HL-60 (cell line): ENCODE measurements at regions not wholly inside any gene's neighbourhood (a gene's known extent, or its start where the extent isn't known, plus 50 kb on each side); places are given as distances from the start of the nearest gene placed in this dataset.

ENCODE experiments used
- DNase-seq, 2 experiments: peaks; one replicate each; pipeline ENCODE4 v3.0.0-alpha.2; 2010 to 2020; ENCODE audit warnings: low read depth in 1 of 2, low spot score in 1 of 2
- H3K27ac ChIP-seq: fragments of 250-450 bp; sonication (Bioruptor Pico); replicated peaks from 2 replicates; pipeline ENCODE4 v1.5.1; 2020; ENCODE audit warnings: mild to moderate bottlenecking, moderate library complexity
- H3K27me3 ChIP-seq: fragments of 250-450 bp; sonication (Bioruptor Pico); 2 replicates; pipeline ENCODE4 v1.5.1; 2021; ENCODE audit warnings: mild to moderate bottlenecking, moderate library complexity; ENCODE audit not compliant: insufficient read depth, poor library complexity, severe bottlenecking
- H3K4me3 ChIP-seq: replicated peaks from 2 replicates; pipeline ENCODE4 v1.5.1; 2011; ENCODE audit warnings: mild to moderate bottlenecking, control low read depth, low read length; ENCODE audit not compliant: insufficient read depth
- GABPA ChIP-seq: IDR thresholded peaks from 2 replicates; pipeline ENCODE4 v1.6.1; 2012; ENCODE audit warnings: low read depth
- POLR2AphosphoS5 ChIP-seq: IDR thresholded peaks from 2 replicates; pipeline ENCODE4 v1.6.1; 2012; ENCODE audit warnings: low read depth
- SPI1 ChIP-seq: IDR thresholded peaks from 2 replicates; pipeline ENCODE4 v1.6.1; 2012; ENCODE audit warnings: low read depth, mild to moderate bottlenecking, borderline replicate concordance
- TF ChIP-seq, protein P1 (sequence below): IDR thresholded peaks from 2 replicates; pipeline ENCODE4 v1.6.1; 2012; ENCODE audit warnings: low read depth; ENCODE audit not compliant: insufficient replicate concordance
- TF ChIP-seq, protein P2 (sequence below): IDR thresholded peaks from one replicate; pipeline ENCODE4 v1.5.1; 2011; ENCODE audit warnings: low read length, control low read depth, inconsistent platforms; ENCODE audit not compliant: insufficient read depth

DNA sequence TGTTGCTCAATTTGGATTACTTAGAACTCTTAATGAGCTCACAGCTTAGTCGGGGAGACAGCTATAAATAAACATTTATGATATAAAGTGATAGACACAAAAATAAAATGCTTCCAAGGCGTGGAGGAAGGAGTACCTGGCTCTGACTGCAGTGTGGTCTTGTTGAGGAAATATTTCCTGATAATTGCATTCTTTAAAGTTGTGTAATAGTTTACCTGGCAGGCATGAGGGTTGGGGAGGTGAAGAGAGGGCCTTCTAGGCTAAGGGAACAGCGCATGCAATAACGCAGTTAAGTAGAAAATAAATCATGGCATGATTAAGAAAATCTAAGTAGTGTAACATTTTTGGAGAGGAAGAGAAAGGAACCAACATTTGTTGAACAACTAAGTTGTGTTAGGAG is 260.5 kb upstream of the ATP2B1 start:
- no peak for DNase-seq
- TF ChIP-seq, protein P1, sequence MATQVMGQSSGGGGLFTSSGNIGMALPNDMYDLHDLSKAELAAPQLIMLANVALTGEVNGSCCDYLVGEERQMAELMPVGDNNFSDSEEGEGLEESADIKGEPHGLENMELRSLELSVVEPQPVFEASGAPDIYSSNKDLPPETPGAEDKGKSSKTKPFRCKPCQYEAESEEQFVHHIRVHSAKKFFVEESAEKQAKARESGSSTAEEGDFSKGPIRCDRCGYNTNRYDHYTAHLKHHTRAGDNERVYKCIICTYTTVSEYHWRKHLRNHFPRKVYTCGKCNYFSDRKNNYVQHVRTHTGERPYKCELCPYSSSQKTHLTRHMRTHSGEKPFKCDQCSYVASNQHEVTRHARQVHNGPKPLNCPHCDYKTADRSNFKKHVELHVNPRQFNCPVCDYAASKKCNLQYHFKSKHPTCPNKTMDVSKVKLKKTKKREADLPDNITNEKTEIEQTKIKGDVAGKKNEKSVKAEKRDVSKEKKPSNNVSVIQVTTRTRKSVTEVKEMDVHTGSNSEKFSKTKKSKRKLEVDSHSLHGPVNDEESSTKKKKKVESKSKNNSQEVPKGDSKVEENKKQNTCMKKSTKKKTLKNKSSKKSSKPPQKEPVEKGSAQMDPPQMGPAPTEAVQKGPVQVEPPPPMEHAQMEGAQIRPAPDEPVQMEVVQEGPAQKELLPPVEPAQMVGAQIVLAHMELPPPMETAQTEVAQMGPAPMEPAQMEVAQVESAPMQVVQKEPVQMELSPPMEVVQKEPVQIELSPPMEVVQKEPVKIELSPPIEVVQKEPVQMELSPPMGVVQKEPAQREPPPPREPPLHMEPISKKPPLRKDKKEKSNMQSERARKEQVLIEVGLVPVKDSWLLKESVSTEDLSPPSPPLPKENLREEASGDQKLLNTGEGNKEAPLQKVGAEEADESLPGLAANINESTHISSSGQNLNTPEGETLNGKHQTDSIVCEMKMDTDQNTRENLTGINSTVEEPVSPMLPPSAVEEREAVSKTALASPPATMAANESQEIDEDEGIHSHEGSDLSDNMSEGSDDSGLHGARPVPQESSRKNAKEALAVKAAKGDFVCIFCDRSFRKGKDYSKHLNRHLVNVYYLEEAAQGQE = no peak
- TF ChIP-seq GABPA = no peak
- no peak for TF ChIP-seq POLR2AphosphoS5
- no peak for TF ChIP-seq SPI1
- TF ChIP-seq, protein P2, sequence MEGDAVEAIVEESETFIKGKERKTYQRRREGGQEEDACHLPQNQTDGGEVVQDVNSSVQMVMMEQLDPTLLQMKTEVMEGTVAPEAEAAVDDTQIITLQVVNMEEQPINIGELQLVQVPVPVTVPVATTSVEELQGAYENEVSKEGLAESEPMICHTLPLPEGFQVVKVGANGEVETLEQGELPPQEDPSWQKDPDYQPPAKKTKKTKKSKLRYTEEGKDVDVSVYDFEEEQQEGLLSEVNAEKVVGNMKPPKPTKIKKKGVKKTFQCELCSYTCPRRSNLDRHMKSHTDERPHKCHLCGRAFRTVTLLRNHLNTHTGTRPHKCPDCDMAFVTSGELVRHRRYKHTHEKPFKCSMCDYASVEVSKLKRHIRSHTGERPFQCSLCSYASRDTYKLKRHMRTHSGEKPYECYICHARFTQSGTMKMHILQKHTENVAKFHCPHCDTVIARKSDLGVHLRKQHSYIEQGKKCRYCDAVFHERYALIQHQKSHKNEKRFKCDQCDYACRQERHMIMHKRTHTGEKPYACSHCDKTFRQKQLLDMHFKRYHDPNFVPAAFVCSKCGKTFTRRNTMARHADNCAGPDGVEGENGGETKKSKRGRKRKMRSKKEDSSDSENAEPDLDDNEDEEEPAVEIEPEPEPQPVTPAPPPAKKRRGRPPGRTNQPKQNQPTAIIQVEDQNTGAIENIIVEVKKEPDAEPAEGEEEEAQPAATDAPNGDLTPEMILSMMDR = no peak
- no peak overlapping the region for H3K27ac ChIP-seq
- no peaks in the 10 kb centered on the region for H3K27me3 ChIP-seq
- H3K4me3 ChIP-seq = no peak overlapping the region

DNA sequence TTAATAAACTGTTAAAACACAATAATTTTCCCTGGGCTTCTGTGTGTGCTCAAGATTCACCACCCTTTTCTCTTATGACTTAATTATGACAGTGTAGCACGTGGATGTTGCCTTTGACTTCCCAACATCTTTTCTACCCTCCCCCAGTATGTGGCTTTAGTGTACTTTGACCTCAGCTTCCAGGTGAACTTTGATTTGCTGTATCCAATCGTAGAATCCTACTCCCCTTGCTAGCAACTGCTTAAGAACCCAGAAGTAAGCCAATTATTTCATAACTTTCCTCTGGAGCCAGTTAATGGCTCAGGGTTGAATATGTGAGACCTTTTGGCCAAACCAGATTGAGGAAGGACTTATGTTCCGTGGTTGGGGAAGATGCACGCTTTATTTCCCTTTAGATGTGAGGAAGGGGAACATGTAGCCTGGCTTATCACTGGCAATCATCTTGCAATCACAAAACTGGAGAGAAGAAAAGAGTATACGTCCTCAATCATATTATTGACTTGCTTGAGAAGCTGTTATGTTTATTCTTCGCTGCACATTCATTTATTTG is 259.6 kb upstream of the ATP2B1 start:
- TF ChIP-seq SPI1 (0 out of 2 replicates have a peak, but pooled peaks have one; percentile 11), GABPA (no peak)
- Histone ChIP-seq H3K27me3 (no peaks in the 10 kb centered on the region), H3K4me3 (no peak overlapping the region), H3K27ac (no peak overlapping the region)
- peak; percentile 28 to 65 for DNase-seq

DNA sequence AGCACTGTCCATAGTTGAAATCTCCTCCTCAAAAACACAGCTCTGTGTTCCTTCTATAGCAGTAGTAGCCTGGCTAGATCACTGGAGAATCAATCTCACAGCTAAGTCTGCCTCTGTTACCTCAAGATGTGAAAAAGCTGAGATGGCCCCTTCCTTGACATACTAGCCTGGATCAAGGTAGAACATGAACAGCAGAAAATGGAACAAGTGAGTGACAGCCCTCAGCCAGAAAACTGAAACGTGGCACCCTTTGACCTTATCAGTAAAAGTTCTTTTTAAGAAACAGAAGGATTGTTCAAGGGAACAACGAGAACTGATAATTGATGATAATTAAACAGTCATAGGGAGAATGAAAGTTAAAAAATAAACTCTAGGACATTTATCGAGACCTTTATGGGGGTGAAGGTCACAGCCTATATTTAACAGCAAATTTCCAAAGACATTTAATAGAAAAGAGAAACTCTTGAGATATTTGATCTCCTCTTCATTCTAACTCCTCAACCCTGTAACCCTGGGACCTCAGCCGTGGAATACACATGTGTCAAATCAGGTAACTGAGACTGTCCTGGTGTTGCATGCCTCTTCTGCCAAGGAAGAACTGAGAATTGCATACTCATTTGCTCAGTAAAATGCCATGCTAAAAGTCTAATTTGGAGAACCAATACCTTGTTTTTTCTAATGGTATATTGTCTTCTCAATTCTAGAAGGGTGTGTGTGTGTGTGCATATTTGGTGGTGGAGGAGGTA is 258.0 kb upstream of the ATP2B1 start:
- no peak overlapping the region for H3K27ac ChIP-seq
- no peak for DNase-seq
- no peak for TF ChIP-seq POLR2AphosphoS5
- no peak for TF ChIP-seq GABPA
- TF ChIP-seq, protein P1 = no peak
- TF ChIP-seq, protein P2 = no peak
- TF ChIP-seq SPI1 = no peak

DNA sequence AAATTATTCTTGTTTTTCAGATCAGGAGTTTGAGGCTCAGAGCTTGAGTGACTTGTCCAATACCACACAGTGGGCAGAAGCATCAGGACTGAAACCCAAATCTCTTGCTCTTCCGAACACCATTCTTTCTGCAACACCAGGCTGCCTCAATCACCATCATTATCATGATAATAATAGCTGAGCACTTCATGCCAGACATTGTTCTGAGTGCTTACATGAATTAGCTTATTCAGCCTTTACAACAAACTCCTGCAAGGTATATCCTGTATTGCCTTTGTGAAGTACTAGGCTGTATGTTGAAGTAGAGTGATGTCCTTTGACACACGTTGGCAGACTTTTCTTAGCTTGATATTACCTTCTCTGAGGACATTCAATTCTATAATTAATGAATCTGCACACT is 257.4 kb upstream of the ATP2B1 start:
- no peak for DNase-seq
- Histone ChIP-seq H3K27ac (no peak overlapping the region), H3K27me3 (no peaks in the 10 kb centered on the region), H3K4me3 (no peak overlapping the region)
- TF ChIP-seq POLR2AphosphoS5 (no peak), SPI1 (no peak), GABPA (no peak)
- TF ChIP-seq, protein P2 = no peak
- TF ChIP-seq, protein P1 = no peak

More for the DNA sequence above, 258.0 kb upstream of the ATP2B1 start:
- H3K4me3 ChIP-seq = no peak overlapping the region
- no peaks in the 10 kb centered on the region for H3K27me3 ChIP-seq
